GM18505 (cell line): ENCODE measurements at regions not wholly inside any gene's neighbourhood (a gene's known extent, or its start where the extent isn't known, plus 50 kb on each side); places are given as distances from the start of the nearest gene placed in this dataset.

Source experiments
- ATAC-seq: cut with Tn5 transposase; IDR thresholded peaks from one replicate; pipeline ENCODE4 v1.9.1; 2021; ENCODE audit not compliant: unreplicated experiment
- POLR2A ChIP-seq: IDR thresholded peaks from 4 replicates; pipeline ENCODE4 v1.6.1; 2011; ENCODE audit warnings: borderline replicate concordance; ENCODE audit not compliant: insufficient read depth, insufficient read length; ENCODE audit errors: extremely low read depth

- ATAC-seq = no peak
- no peak for TF ChIP-seq POLR2A
Measured at GRCh38 chrX:9315086-9315485, 149.8 kb upstream of the TBL1X start.

- ATAC-seq = no peak
- TF ChIP-seq POLR2A = no peak
Measured at GRCh38 chrX:9316096-9316495, 148.8 kb upstream of the TBL1X start.

GRCh38 chrX:9317176-9317575 is 147.7 kb upstream of the TBL1X start:
- no peak for ATAC-seq
- no peak for TF ChIP-seq POLR2A

- TF ChIP-seq POLR2A = no peak
Measured at GRCh38 chrX:9318213-9318612, 146.6 kb upstream of the TBL1X start.

GRCh38 chrX:9318766-9319165 is 146.1 kb upstream of the TBL1X start:
- no peak for ATAC-seq
- TF ChIP-seq POLR2A = no peak

More at GRCh38 chrX:9318213-9318612, 146.6 kb upstream of the TBL1X start:
- no peak for ATAC-seq

GRCh38 chrX:9320940-9321339 is 143.9 kb upstream of the TBL1X start:
- ATAC-seq = no peak
- TF ChIP-seq POLR2A = no peak

GRCh38 chrX:9324676-9325075 is 140.2 kb upstream of the TBL1X start:
- no peak for ATAC-seq
- no peak for TF ChIP-seq POLR2A

- TF ChIP-seq POLR2A = no peak
- no peak for ATAC-seq
Measured at GRCh38 chrX:9326369-9326768, 138.5 kb upstream of the TBL1X start.

GRCh38 chrX:9327086-9327746 is 137.6 kb upstream of the TBL1X start:
- no peak for TF ChIP-seq POLR2A

GRCh38 chrX:9327747-9328145 is 137.1 kb upstream of the TBL1X start:
- no peak for TF ChIP-seq POLR2A
- ATAC-seq = no peak

More at GRCh38 chrX:9327086-9327746, 137.6 kb upstream of the TBL1X start:
- no peak for ATAC-seq

- no peak for TF ChIP-seq POLR2A
- ATAC-seq = no peak
Measured at GRCh38 chrX:9329056-9329455, 135.8 kb upstream of the TBL1X start.

GRCh38 chrX:9330249-9330982 is 134.4 kb upstream of the TBL1X start:
- no peak for ATAC-seq
- TF ChIP-seq POLR2A = no peak

GRCh38 chrX:9333873-9334560 is 130.8 kb upstream of the TBL1X start:
- no peak for TF ChIP-seq POLR2A
- no peak for ATAC-seq

- no peak for TF ChIP-seq POLR2A
- ATAC-seq = no peak
Measured at GRCh38 chrX:9335251-9335650, 129.6 kb upstream of the TBL1X start.
